Lung (tissue), 11 donors: ENCODE measurements at regions not wholly inside any gene's neighbourhood (a gene's known extent, or its start where the extent isn't known, plus 50 kb on each side); places are given as distances from the start of the nearest gene placed in this dataset.

Experiments
- ATAC-seq: fragments of 200-7000 bp; cut with Tn5 transposase; one replicate; pipeline ENCODE4 v1.9.1; 2020; ENCODE audit warnings: moderate number of reproducible peaks; ENCODE audit not compliant: insufficient read depth, low FRiP score
- DNase-seq, 3 donors: peaks; one replicate each; pipeline ENCODE4 v3.0.0-alpha.2; 2013 to 2017
- H3K27ac ChIP-seq, 2 donors: one replicate each; pipeline ENCODE4 v1.5.1; 2013; ENCODE audit warnings: mild to moderate bottlenecking in 2 of 2, moderate library complexity in 2 of 2, control low read depth in 1 of 2, inconsistent platforms in 1 of 2, low read depth in 1 of 2, low read length in 1 of 2
- H3K27me3 ChIP-seq, 3 donors: one replicate each; pipeline ENCODE4 v1.5.1; 2013; ENCODE audit warnings: low read length in 2 of 3; ENCODE audit not compliant: control insufficient read depth in 3 of 3, insufficient read depth in 3 of 3
- H3K36me3 ChIP-seq, 4 donors: one replicate each; pipeline ENCODE4 v1.5.1; 2013; ENCODE audit warnings: low read length in 4 of 4, mild to moderate bottlenecking in 1 of 4, moderate library complexity in 1 of 4; ENCODE audit not compliant: control insufficient read depth in 4 of 4, insufficient read depth in 4 of 4
- H3K4me1 ChIP-seq, 5 donors: one replicate each; pipeline ENCODE4 v1.5.1; 2013; ENCODE audit warnings: low read length in 5 of 5, mild to moderate bottlenecking in 2 of 5, moderate library complexity in 1 of 5; ENCODE audit not compliant: control insufficient read depth in 5 of 5, insufficient read depth in 5 of 5
- H3K4me3 ChIP-seq: one replicate; pipeline ENCODE4 v1.5.1; 2013; ENCODE audit warnings: mild to moderate bottlenecking, control low read depth, moderate library complexity
- H3K9ac ChIP-seq, 2 donors: one replicate each; pipeline ENCODE4 v1.5.1; 2013; ENCODE audit warnings: low read length in 2 of 2, control low read depth in 1 of 2; ENCODE audit not compliant: insufficient read depth in 1 of 2
- H3K9me3 ChIP-seq, 4 donors: one replicate each; pipeline ENCODE4 v1.5.1; 2013; ENCODE audit warnings: low read length in 3 of 4, mild to moderate bottlenecking in 1 of 4, moderate library complexity in 1 of 4; ENCODE audit not compliant: control insufficient read depth in 4 of 4, insufficient read depth in 3 of 4
- WGBS, 2 donors: extraction: QIAGEN DNeasy Blood & Tissue Kit; methylation state at CpG; one replicate each; pipeline ENCODE4 v1.1.7; 2013; 5-methylcytosine and 5-hydroxymethylcytosine counted together
- TF ChIP-seq, protein P1 (sequence below): IDR thresholded peaks from 2 replicates; pipeline ENCODE4 v1.5.1; 2012; ENCODE audit warnings: mild to moderate bottlenecking; ENCODE audit errors: control extremely low read depth, extremely low read depth
- donor health status: control.
- donor health status: control.
- donor health status: Bipolar disorder and iron deficiency.
- donor health status: healthy.
- donor health status: DM: yes; HTN: yes; CAD: no.

DNA sequence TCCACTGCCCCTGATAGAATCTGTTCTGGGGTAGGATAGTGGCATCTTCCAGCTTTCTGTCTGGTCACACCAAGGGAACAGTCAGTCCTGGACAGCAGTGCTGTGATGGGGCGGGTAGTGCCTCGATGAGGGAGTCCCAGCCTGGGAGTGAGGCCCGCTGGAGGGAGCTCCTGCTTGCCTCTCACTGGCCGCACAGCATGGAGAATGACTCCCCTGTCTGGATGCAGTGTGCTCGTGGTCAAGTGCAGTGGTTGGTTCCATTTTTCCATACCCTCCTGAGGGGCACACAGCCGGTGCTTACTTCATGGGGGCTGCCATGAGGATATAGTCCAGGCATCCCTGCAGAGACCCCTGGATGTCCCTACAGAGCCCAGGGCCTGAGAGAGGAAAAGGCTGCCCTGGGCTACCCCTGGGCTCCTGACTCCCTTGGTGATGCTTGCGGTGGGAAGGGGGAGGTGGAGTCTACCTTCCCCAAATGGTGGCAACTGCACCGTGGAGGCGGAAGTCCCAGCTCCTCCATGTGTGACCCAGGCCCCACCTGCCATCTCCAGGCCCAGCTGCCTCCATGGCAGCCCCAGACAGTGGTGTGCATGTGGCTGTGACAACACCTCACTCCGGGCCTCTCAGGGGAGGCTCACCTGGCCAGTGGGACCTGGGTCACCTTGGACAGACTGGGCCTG lies 212.5 kb downstream of the GLI2 start:
- Histone ChIP-seq H3K27me3 (no peaks in the 10 kb centered on the region), H3K4me3 (no peak overlapping the region), H3K9me3 (peaks cover 0 to 2% (median 0%) of the 10 kb centered on the region in 4 donors), H3K4me1 (no peaks in the 10 kb centered on the region), H3K27ac (no peak overlapping the region), H3K9ac (no peak overlapping the region), H3K36me3 (peaks cover 0 to 22% (median 3%) of the 10 kb centered on the region in 4 donors)
- DNase-seq = no peak
- TF ChIP-seq, protein P1, sequence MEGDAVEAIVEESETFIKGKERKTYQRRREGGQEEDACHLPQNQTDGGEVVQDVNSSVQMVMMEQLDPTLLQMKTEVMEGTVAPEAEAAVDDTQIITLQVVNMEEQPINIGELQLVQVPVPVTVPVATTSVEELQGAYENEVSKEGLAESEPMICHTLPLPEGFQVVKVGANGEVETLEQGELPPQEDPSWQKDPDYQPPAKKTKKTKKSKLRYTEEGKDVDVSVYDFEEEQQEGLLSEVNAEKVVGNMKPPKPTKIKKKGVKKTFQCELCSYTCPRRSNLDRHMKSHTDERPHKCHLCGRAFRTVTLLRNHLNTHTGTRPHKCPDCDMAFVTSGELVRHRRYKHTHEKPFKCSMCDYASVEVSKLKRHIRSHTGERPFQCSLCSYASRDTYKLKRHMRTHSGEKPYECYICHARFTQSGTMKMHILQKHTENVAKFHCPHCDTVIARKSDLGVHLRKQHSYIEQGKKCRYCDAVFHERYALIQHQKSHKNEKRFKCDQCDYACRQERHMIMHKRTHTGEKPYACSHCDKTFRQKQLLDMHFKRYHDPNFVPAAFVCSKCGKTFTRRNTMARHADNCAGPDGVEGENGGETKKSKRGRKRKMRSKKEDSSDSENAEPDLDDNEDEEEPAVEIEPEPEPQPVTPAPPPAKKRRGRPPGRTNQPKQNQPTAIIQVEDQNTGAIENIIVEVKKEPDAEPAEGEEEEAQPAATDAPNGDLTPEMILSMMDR = no peak
- no peak for ATAC-seq
- 88 to 89% methylated on average over 10 of the region's 10 CpGs for WGBS, 2 donors

DNA sequence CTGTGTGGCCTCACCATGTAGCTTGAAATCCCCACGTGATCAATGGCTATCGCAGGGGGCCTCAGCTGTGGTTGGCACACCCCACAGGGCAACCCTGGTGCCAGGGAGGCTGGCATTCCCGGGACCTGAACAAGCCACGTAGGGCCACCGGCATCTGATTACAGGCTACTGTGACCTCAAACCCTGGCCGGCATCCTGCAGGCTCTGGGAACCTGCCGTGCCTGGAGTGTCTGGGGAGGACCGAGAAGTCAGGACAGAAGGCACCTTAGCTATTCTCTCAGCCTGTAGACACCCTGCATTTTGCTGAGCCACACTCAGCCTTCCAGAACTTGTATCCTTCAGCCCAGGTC lies 213.0 kb downstream of the GLI2 start:
- Histone ChIP-seq H3K4me3 (no peak overlapping the region), H3K36me3 (peaks cover 0 to 25% (median 4%) of the 10 kb centered on the region in 4 donors), H3K27ac (no peak overlapping the region), H3K9ac (no peak overlapping the region), H3K27me3 (no peaks in the 10 kb centered on the region), H3K9me3 (peaks cover 0 to 2% (median 0%) of the 10 kb centered on the region in 4 donors), H3K4me1 (no peaks in the 10 kb centered on the region)
- ATAC-seq (no peak), DNase-seq (no peak)
- TF ChIP-seq, protein P1 = no peak
- 89 to 94% methylated on average over 8 of the region's 8 CpGs for WGBS, 2 donors

DNA sequence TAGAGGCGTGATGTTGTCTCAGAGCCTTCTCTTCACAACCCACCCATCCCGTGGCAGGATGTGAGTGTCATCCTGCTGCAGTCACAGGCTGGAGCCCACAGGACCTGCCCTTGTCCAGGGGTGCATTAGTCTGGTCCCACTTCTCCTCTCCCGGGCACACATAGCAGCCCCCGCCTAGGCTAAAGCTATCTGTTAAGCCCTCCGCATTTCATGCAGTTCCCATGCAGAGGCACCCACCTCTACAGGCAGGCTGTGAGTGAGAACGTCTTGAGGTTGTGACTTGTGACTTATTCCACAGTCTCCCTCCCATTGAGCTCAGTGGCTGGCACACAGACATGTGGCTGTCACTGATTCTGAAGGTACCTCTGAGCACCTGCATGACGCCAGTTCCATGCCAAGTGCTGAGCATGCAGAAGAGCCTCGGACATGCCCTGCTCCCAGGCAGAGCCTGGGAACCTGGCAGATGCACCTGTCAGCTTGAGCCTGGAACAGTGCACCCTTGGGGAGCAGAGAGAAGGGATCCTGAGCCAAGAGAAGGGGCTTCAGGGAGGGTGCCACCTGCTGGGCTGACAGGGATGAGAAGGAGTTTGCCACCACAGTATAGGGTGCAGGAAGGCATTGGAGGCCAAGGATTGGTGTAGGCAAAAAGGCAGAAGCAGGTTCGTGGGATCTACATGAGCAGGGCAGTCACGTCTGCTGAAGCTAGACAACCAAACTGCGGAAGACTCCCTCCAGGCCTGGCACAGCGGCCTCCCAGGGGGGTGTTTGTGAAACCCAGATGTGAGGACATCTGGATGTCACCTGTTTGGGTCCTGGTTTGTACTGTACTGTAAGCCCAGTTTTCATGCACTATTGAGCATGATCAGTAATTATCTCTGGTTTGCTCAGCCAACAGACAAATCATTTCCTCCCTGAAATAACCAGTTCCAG lies 213.6 kb downstream of the GLI2 start:
- DNase-seq = no peak
- Histone ChIP-seq H3K4me3 (no peak overlapping the region), H3K4me1 (peaks cover 0 to 3% (median 0%) of the 10 kb centered on the region in 5 donors), H3K9me3 (peaks cover 0 to 2% (median 0%) of the 10 kb centered on the region in 4 donors), H3K9ac (no peak overlapping the region), H3K27me3 (no peaks in the 10 kb centered on the region), H3K36me3 (peaks cover 0 to 22% (median 4%) of the 10 kb centered on the region in 4 donors), H3K27ac (no peak overlapping the region)
- ATAC-seq = no peak
- TF ChIP-seq, protein P1 = no peak
- 81 to 83% methylated on average over 12 of the region's 12 CpGs for WGBS, 2 donors
